M059J (cell line): ENCODE measurements at regions not wholly inside any gene's neighbourhood (a gene's known extent, or its start where the extent isn't known, plus 50 kb on each side); places are given as distances from the start of the nearest gene placed in this dataset.
"Not testable (repeated sequence)": the region's sequence is repeated elsewhere in the genome, so short reads cannot be mapped to it uniquely, and the experiment has no call there.

Experiments used
- DNase-seq: peaks from one replicate; pipeline ENCODE4 v3.0.0-alpha.2; 2012; ENCODE audit warnings: low read depth

DNA sequence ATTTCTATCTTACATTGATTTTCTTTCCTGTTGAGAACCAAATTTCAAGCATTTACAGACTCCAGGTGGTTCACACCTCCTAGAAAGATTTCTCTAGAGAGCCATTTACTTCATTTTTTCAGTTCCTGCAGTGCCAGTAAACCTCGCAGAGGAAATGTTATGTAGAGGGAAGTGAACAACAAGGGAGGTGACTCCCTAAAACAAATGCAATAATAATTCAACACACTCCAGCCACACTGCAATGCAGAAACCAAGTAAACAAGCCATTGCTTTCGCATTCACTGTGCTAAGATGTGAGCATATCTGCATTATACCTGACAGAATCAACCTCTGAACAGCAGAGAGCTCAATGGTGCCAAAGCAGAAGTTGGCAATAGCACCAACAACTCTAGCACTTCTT, 215.1 kb downstream of the RBM26 start:
- no peak for DNase-seq

DNA sequence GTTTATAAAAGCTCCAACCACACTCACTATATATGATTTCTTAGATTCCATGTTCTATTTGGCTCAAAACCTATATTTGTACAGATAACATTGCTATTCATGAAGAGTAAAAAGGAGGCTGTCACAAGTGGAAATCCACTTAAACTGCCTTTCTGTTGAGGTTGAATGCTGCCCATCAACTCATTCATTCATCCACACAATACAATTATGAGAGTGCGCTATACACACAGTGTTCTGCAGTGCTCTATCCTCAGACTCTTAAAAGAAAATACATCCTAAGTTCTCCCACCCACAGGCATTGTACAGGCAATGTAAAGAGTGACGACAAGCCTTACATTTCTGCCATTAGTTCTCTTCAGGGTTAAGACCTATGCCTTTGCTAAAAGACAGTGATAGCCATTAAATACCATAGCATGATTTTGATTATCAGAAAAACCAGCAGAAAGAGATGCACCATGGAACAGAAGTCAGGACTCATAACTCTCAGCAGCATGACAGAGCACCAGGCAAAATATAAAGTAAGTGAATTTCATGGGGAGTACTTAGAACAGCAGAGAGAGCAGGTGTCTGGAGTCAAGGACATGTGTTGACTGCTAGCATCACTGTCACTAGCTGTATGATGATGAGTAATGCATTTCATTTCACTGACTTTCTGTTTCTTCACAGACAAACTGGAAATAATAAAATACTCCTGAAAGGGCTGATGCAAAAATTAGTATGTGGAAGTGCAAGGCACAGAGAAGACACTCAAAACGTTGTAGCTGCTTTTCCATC, 218.0 kb downstream of the RBM26 start:
- DNase-seq = no peak

DNA sequence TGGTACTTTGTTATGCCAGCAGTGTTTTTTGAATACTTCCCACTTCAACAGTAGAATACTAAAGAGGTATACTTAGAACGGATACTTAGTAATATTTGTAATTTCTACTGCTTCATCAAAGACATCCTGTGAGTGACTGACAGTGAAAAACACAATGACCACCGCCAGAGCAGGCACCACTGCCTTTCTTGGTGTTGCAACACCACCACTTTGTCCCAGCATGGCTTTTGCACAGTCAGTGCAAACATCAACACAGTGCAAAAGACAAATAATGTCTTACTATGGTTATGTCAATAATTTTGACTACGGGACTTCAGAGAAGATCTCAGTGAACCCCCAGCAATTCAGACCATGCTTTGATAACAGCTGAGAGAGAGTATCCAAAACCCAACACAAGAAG, 220.5 kb downstream of the RBM26 start:
- DNase-seq = no peak

DNA sequence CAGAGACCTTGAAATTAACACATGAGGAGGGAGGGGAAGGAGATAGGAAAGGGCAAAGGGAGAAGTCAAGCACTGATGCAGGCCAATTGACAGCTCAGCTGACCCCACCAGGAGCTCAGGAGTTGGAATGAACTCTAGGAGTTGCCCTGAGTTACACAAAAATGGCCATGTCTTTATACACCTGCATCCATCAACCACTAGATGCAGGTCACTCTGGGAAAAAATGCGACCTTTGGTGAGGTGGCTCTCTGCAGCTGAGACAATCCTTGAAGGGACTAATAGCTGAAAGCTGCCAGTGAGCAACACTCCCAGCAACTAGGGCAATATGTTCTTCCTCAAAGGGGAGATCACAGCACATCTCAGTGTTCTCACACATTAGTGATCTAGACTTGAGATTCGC, 222.8 kb downstream of the RBM26 start:
- DNase-seq = no peak

DNA sequence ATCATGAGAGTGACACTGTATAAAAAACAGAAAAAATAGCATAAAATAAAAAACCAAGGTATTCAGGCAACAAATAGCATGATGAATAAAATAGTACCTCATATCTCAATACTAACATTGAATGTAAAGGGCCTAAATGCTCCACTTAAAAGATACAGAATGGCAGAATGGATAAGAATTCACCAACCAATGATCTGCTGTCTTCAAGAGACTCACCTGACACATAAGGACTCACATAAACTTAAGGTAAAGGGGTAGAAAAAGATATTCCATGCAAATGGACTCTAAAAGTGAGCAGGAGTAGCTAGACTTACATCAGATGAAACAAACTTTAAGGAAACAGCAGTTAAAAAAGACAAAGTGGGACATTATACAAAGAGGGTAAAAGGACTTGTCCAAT, 232.4 kb downstream of the RBM26 start:
- not testable (repeated sequence) for DNase-seq

DNA sequence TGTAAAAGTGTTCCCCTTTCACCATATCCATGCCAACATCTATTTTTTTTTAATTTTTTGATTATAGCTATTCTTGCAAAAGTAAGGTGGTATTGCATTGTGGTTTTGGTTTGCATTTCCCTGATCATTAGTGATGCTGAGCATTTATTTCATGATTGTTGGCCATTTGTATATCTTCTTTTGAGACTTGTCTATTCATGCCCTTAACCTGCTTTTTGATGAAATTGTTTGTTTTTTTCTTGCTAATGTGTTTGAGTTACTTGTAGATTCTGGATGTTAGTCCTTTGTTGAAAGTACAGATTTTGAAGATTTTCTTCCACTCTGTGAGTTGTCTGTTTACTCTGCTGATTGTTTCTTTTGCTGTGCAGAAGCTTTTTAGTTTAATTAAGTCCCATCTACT, 233.1 kb downstream of the RBM26 start:
- DNase-seq = not testable (repeated sequence)

DNA sequence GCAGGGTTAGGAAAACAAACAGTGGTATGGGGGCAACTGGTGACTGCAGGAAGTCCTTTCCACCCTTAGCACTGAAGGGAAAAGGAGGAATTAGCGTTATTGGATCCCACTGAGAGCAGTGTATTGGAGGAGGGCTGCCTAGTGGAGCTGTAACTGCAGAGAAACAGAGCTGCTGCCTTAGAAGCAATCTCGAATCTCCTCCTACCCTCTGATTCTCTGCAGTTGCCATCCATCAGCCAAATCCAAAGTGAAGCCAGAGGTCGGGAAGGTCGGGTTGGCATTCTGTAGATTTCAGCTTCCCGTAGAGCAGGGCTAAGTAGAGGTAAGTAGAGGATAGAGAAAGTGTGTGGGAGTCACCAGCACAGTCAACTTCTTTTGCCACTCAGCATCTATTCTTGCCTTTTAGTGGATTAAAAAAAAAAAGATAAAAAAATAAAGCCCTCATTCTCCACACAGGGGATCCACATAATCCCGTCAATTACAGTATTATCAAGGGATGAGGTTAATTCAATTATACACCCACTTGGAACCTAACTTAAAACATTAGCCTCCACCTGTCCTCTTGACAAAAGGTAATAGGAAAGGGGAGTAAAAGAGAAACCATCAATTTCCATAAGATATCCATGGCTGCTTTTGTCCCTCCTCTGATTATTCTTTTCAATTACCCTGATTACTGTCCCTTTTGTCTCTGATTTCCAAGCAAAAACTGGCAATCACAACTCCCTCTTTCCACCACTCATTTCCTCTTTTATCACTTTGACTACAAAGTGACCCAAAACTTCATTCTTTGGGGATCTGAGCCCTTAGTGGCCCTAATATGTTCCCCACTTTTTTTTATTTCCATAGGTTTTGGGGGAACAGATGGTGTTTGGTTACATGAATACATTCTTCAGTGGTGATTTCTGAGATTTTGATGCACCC, 234.7 kb downstream of the RBM26 start:
- no peak for DNase-seq

DNA sequence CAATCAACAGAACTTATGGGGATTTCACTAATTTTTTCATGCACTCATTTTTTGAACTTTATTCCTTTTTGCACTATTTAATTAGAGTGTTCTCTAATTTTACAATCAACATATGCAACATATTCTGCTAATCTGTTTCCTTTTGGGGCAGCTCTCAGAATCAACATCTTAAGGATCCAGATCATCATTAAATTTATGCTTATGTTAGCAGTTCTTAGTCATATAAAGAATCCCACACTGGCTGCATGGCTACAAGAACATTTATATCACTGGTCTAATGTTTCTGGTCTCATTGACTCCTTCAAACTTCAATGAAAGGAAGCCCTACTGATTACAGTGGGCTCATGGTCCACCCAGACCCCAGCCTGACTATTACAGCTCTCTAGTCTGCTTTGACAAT, 245.2 kb downstream of the RBM26 start:
- no peak for DNase-seq

DNA sequence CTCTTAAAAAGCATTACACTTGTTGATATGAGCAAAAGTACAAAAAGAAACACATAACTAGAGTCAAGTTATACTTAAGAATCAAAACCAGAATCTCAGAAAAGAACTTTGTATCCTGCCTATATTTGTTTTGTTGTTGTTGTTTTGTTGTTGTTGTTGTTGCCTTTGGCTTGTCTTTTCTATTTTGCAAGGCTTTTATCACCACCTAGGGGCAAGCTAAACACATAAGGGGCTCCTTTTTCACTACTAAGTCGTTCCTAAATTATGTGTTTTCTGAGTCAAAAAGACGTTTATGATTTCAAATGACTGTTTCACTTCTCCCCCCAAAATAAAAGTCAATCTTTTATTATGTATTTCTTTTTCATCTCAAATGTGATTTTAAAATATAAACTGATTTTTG, 250.2 kb downstream of the RBM26 start:
- DNase-seq = no peak

DNA sequence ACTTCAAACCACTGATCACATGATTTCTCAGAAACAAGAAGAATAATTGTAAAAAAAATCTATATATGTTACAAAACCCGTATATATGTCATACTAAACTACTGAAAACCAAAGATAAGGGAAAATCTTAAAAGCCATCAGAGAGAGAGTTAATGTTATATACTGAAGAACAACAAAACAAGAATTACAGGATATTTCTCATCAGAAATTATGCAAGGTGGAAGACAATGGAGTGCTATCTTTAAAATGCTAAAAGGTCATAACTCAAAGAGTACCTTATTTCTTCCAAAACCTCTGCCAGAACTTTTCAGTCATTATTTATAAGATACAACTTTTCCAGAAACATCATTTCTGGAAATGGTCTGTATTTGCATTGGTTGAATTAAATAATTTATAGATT, 256.8 kb downstream of the RBM26 start:
- no peak for DNase-seq

DNA sequence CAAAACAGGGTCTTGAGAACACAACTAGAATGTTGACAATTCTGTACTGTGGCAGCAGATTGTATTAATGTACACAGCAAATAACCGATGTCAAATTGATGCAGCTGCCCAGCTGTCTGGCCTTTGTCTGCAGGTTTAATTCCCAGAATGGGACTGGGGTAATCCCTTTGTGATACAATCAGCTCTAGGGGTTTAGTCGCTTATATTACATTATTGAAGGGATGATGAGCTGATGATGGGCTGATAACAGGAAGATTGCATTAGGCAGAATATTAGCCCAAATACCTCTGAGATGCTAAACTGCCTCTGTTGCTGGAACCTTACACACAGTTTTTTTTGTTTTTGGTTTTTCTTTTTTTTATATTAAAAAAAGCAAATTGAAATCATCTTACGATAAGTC, 265.0 kb downstream of the RBM26 start:
- no peak for DNase-seq

DNA sequence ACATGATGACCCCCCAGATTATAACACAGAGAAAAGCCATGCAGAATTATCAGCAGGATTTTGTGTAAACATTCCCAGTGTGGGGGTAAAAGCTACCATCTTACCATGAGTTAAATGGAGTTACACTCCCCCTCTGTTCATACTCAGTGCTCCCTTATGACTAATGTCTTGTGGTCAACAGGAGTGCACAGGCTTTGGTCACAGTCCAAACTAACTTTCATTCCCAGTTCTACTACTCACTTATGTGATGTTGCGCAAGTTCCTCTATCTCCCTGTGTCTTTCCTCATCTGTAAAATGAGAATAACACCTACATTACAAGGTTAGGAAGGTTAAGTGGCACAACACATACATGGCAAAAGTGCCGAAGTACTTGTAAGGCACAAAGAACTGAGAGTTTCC, 277.9 kb downstream of the RBM26 start:
- DNase-seq = peak; percentile 77

DNA sequence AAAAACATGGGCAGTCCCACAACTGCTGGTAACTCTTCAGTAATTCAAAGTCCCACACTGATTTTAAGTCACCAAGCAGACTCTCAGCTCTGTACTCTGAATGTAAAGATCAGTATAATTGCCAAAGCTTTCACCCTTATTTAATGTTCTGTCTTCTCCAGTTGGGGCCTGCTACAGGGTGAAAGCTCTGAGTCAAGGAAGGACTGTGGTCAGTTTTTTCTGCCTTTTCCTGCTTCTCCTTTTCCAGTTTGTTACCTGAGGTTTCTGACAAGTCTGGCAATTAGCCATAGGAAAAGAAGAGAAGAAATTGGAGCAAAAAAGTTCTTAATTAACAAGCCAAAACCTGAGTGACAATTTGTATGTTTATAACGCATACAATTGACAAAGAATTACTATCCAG, 279.3 kb downstream of the RBM26 start:
- DNase-seq = no peak

DNA sequence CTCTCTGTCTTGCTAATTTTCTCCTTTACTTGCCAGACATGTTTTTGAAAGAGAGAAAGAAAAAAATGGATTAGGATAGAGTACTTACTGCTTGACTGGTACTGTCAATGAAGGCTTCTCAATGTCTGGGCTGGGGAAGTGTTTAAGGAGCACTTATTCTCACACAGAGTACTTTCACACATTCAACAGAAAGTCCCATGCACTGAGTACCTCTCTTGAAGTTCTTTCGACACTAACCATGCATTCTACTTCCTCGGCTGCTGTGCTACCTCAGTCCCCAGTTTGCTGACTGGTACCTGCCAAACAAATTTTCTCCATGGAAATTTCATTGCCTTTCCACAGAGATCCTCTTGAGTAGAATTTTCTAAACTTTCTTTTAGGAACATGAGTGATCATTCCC, 281.9 kb downstream of the RBM26 start:
- DNase-seq = no peak

DNA sequence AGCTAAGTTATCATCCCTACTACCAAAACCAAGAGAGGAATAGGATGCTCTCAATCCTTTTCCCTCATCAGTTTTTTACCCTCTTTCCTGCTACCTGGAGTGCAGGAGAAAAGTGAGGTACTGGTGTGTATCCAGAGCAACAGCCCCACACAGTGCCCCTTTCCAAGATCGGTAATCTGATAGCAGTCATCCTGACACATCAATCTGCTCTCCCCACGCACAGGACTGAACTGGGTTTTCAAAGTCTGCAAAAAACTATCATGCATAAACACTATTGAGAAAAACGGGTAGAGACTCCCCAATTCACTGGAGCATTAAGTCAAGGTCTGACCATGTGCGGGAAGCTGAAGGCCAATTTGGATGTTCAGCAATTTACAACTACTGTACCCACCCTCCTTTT, 284.8 kb downstream of the RBM26 start:
- DNase-seq = no peak

DNA sequence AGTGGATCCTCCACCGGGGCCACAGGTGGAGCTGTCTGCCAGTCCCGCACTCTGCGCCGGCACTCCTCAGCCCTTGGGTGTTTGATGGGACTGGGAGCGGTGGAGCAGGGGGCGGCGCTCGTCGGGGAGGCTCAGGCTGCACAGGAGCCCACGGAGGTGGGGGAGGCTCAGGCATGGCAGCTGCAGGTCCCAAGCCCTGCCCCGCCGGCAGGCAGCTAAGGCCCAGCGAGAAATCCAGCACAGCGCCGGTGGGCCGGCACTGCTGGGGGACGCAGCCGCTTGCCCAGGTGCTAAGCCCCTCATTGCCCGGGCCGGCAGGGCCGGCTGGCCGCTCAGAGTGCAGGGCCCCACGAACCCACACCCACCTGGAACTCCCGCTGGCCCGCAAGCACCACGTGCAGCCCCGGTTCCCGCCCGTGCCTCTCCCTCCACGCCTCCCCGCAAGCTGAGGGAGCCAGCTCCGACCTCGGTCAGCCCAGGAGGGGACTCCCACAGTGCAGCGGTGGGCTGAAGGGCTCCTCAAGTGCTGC, 286.4 kb downstream of the RBM26 start:
- no peak for DNase-seq

DNA sequence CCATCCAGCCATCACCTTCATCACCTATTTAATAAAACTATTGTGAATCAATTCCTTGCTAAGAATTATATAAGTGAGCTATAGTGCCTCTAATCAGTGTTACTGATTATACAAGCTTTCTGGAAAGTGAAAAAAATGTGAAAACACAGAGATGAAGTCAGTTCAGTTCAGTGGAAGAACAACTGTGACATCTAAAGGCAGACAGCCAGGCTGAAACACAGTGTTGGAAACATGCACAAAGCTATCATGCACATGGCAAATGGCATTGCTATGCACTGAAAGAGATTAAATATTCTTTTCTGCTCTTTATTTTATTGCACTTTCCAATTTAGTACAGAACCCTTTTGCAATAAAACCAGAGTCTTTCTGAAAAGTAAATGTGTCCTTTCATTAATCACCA, 294.0 kb downstream of the RBM26 start:
- no peak for DNase-seq

DNA sequence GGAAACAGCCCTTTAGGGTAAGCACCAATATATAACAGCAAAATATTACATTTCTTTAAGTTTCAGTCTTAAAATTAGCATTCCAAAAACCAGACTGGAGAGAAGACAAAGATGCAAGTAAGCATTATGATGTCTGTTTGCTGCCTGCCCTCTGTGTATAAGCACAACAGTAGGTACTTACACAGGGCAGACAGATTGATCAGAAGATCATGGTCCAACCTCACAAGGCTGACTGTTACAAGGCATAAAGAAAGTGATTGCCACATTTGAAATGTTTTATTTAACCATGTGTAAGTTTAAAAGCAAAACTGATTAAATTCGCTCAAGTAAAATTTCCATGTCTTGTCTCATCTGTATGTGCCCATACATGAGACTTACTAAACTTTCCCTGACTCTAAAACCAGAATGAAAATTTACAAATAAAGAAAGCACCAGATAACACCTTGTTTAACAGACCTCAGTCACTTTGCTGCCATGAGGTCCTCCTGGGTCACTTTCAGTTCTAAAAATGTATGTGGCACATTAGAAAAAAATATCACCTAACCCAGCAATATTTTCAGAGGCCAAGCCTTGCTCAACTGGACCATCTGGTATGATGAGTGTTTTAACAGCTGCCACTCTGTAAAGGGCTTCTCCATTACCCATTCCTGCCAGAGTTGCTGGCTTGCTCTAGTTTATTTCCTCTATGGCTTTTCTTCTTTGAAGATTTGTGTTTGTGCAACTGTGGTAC, 297.0 kb downstream of the RBM26 start:
- DNase-seq = no peak

DNA sequence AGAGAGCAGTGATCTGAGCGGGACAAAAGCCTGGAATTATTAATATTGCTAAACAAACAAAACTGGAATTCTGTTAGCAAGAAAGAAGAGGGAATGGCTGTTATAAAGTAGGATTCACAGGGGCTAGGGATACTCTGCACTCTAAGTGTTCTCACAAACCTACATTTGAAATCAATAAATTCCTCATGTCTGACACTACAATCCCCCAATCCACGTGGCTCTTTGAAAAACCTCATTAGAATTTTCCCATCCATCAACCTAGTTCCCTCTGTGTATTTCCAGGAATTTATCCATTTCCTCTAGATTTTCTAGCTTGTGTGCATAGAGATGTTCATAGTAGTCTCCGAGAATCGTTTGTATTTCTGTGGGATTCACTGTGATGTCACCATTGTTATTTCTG, 307.5 kb downstream of the RBM26 start:
- no peak for DNase-seq

DNA sequence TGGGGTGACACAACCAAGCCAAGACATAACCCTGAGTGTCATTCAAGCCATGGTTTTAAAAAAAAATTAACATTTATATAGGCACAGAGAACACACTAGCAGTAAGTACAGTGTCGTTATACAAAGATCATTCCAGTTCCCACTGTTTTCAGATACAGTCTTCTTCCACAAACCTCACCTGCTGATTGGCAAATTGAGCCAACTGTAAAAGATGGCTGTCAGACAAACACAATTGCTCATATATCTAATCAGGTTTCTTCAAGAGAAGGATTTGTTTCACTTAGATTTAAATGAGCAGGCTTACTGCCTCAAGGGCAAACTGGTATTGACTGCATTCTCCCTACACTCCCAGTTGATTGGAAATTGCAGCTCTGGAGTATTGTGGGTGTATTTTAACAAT, 308.9 kb downstream of the RBM26 start:
- no peak for DNase-seq

DNA sequence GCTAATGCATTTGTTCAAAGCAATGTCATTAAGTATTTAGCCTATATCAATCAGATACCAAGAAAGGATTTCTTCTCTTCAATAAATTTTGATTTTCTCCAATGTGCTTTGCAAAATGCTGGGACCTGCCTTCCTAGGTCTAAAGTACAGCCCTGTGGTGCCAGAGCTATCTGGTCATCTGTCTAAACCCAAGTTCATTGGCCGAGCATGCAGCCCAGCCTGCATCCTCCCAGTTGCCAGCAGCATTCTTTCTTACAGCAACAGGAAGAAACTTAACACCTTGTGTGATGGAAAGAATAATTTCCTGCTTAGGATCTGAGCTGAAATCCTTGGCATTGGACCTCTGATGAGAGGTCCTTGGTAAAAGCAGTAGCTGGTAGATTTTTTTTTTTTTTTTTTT, 310.0 kb downstream of the RBM26 start:
- DNase-seq = no peak

DNA sequence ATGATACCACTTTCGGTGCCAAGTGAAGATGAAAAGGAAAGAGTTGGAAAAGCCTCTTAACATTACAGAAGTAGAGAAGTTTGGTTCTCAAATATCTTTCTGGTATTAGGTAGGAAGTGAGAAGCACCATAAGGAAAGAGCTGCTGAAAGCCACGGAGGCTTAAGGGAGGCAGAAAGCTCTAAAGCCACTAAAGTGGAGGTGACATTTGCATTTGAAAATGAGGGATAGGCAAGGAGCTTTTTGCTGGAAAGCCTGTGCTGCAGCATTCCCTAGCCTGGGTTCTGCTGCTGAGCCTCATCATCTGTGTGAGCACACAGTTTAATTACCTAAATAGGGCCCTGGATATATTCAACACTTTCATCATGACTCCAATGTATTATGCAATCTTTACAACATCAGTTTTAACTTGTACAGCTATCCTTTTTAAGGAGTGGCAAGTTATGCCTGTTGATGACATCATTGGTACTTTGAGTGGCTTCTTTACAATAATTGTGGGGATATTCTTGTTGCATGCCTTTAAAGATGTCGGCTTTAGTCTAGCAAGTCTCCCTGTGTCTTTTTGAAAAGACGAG, 315.4 kb downstream of the RBM26 start:
- no peak for DNase-seq
